HG03457 (cell line): ENCODE measurements at regions not wholly inside any gene's neighbourhood (a gene's known extent, or its start where the extent isn't known, plus 50 kb on each side); places are given as distances from the start of the nearest gene placed in this dataset.
"Not testable (repeated sequence)": the region's sequence is repeated elsewhere in the genome, so short reads cannot be mapped to it uniquely, and the experiment has no call there.

Experiments used
- ATAC-seq: cut with Tn5 transposase; IDR thresholded peaks from one replicate; pipeline ENCODE4 v1.9.1; 2021; ENCODE audit warnings: moderate number of reproducible peaks; ENCODE audit not compliant: unreplicated experiment

DNA sequence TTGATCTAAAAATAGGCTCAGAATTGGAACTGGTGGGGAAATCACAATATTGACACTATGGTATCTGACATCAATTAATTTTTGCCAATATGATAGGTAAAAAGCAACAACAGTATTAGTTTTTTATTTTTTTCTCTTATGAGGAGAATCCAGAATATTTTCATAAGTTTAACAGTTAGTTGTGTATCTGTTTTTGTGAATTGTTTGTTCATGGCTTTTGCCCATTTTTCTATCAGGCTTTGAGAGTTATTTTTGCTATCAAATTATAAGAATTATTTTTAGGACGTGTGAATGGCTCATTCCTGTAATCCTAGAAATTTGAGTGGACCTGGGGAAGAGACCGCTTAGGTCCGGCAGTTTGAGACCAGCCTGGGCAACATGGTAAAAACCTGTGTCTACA lies 608.6 kb upstream of the ADGRB3 start:
- no peak for ATAC-seq

DNA sequence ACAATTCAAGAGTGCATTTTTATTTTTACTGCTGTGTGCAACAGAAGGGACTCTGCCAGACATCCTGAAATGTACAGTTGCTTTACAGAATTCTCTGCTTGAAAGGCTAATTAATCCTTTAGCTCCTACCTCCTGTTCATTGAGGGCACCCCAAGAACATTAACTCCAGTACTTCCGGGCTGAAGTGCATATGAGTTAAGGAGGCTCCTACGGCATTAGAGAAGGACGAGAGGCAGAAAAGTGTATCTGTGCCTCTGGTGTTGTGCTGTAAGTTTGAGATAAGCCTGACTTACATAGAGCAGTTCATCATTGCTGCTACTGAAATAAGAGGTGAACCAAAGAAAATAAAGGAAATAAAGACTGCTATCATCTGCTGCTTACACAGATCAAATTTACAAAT lies 609.3 kb upstream of the ADGRB3 start:
- ATAC-seq = no peak

DNA sequence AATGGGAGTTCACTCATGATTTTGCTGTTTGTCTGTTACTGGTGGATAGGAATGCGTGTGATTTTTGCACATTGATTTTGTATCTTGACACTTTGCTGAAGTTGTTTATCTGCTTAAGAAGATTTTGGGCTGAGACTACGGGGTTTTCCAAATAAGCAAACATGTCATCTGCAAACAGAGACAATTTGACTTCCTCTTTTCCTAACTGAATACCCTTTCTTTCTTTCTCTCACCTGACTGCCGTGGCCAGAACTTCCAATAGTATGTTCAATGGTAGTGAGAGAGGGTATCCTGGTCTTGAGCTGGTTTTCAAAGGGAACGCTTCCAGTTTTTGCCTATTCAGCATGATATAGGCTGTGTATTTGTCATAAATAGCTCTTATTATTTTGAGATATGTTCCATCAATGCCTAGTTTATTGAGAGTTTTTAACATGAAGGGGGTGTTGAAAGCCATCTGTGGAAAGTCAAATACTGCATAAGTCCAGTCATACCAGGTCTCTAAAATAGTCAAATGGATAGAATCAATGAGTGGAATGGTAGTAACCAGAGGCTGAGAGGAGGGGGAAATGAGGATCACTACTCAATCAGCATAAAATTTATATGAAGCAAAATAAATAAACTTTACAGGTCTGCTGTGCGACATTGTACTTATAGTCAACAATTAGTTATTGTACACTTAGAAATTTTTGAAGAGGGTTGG lies 610.4 kb upstream of the ADGRB3 start:
- ATAC-seq = no peak

DNA sequence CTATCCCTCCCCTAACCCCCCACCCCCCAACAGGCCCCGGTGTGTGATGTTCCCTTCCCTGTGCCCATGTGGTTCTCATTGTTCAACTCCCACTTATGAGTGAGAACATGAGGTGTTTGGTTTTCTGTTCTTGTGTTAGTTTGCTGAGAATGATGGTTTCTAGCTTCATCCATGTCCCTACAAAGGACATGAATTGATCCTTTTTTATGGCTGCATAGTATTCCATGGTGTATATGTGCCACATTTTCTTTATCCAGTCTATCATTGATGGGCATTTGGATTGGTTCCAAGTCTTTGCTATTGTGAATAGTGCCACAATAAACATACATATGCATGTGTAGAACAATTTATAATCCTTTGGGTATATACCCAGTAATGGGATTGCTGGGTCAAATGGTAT lies 612.1 kb upstream of the ADGRB3 start:
- ATAC-seq = not testable (repeated sequence)

DNA sequence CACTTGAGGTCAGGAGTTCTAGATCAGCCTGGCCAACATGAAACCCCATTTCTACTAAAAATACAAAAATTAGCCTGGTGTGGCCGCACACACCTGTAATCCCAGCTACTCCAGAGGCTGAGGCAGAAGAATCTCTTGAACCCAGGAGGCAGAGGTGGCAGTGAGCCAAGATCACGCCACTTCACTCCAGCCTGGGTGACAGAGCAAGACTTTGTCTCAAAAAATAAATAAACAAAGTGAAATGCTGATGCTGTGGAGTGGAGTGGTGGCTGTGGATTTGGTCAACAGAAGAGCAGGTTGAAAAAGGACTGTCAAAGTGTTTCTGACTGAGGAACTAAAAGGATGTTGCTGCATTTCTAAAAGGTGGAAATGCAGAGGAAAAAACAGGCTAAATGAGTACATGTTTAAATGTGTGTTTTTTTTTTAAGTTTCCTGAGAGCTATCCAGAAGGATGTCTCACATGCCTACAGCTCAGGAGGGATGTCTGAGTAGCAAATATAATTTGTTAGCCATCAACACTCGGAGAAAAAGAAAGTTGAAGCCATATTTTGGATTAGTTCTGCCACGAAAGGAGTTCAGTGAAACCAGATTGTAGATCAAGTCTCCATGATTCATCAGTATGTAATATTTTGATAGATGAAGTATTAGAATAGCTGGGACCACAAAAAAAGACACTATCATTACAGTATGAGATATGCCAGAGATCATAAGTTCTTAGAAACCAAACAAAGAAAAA lies 621.1 kb upstream of the ADGRB3 start:
- ATAC-seq = no peak

DNA sequence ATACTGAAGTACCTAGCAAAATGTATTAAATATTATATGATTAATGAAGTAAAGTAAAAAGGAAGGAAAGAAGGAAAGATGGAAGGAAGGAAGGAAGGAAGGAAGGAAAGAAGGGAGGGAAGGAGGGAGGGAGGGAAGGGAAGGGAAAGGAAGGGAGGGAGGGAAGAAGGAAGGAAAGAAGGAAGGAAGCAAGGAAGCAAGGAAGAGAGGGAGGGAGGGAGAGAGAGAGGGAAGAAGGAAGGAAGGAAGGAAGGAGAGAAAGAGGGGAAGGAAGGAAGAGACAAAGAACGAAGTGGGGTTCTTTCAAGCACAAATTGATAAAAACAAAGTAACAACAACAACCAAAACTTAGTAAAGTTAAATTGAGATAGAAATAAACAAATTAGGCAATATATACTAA lies 622.3 kb upstream of the ADGRB3 start:
- no peak for ATAC-seq

DNA sequence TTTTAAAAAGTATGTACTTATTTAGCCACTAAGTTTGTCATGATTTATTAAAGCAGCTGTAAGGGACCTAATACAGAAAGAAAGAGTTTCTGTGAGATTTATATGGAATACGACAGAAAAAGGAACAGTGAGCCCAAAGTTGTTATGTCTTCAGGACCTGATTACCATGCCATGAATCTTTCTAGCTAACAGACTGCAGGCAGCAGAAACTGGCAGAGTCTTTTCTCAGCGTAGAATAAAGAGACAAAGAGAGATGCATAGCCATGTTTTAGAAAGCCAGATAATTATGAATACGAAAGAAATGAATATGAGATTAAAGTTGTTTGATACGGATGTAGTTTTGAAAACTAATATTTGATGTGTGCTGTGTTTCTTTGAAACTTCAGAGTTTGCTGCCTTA lies 624.1 kb upstream of the ADGRB3 start:
- ATAC-seq = no peak

DNA sequence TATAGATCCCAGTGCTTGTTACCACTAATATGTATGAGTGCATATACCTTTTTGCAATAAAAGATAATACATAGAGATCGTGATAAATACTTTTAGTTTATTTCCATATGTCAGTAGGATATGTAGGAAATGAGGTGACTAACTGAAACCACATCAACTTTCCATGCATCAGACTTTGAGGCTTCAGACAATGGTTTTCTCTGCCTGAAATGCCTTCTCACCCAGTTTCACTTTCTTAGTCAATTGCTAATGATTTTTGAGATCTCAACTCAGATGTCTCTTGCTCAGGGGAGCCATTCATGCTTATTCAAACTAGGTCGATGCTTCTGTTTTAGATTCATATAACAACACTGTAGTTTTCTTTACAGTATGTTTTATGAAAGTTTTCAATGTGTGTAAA lies 626.6 kb upstream of the ADGRB3 start:
- no peak for ATAC-seq

DNA sequence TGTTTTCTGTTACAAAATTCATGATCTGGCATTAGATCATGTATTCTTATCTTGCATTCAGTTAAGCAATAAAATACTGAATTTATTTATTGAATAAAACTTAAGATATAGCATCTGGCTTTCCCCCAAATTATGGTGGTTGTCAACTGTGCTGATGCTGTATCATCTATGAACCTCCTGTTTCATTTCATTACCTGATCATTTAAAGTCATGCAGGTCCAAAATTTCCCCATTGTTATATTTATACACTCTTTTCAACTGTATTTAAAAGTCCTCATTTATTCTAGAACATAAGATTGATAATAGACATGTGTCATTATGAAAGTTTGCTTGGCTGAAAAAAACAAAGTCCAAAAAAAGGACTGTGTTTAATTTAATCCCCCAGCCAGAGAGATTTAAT lies 627.4 kb upstream of the ADGRB3 start:
- ATAC-seq = no peak

DNA sequence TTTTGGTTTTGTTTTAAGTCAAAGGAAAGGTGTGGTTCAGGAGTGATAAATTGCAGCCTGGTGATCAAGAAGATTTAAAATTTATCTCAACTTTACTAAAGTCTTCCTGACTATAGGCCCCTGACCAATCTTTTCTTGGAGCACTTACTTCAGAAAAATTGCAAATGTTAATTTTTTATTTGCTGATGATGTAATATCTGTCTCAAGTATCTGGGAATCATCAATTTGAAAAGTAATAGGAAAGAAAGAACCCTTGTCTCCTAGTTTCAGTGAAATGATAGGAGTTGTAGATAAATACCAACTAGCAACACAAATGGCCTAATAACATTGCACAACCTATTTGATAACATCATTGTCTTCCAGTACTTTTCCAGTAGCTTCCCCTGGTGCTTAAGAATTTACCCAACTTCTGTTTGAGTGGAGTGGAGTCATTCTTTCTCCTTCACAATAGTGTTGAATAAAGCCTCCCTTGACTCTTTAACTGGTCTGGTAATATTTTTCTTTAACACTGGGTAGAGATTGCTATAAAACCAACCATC lies 648.3 kb upstream of the ADGRB3 start:
- ATAC-seq = no peak

DNA sequence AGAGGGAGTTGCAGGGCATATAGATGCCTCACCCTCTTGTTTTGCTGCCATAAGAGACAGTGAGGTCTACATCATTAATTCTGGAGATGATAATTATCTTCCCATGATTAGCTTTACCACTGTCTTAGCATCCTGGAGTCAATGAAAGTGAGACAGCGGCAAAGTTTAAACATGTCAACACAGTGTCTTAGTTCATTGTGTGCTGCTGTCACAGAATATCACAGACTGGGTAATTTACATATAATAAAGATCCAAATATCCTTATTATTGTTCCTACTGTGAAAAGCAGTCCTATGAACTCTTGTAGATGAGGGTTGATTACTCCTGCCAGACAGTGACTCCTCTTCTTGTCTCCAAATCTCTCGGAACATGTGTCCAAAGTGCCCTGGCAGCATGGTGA lies 658.6 kb upstream of the ADGRB3 start:
- no peak for ATAC-seq

DNA sequence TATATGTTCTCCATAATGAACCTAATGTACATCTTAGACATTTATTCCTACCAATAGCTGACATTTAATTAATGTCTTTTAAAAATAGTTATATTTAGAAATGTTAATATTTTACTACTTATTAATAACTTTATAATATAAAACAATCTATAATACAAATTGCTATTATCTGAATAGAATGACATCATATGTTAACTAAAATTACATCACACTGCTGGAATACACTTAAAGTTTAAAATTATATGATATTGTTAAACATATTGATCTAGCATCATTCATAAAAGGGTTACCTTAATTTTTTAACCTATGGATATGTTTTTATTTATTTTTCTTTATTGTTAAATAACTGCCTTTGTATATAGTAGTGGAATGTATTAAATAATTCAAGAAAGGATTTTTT lies 660.2 kb upstream of the ADGRB3 start:
- no peak for ATAC-seq

DNA sequence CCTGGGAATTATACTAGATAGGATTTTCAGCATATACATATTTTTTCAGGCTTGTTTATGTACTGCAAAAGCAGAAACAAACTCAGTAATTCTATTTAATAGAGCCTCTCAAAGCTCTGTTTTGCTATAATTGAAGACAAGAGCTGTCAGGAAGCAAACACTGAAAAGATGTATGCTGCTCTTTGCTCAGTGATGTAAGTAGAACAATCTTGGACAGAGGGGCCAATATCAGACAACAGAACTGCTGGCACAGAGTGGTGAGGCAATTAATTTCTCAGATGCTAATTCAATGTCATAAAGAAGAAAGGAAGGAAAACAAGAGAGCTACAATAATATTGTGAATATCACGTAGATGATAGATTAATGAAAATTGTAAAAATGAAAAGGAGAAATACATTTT lies 663.3 kb upstream of the ADGRB3 start:
- ATAC-seq = no peak

DNA sequence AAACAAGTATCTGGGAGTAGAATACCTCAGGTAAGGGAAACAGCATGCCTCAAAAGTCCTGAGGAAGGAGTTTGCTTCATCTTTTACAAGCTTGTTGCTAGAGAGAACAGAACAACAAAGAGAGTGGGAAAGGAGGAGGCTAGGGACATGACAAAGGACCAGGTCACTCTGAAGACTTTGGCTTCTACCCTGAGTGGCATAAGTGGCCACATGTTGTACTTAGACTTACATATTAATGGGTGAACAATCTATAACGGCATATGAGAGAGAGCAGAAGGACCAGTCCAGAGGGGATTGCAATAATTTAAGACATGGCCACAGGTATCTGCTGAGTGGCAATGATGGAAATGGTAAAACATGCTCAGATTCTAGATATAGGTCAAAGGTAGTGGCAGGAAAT lies 668.3 kb upstream of the ADGRB3 start:
- ATAC-seq = no peak

DNA sequence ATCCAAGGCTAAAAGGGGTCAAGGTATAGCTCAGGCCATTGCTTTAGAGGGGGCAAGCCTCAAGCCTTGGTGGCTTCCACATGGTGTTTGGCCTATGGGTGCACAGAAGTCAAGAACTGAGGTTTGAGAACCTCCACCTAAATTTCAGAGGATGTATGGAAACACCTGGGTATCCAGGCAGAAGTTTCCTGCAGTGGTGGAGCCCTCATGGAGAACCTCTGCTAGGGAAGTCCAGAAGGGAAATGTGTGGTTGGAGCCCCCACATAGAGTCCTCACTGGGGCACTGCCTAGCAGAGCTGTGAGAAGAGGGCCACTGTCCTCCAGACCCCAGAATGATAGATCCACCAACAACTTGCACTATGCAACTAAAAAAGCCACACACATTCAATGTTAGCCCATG lies 678.7 kb upstream of the ADGRB3 start:
- ATAC-seq = no peak

DNA sequence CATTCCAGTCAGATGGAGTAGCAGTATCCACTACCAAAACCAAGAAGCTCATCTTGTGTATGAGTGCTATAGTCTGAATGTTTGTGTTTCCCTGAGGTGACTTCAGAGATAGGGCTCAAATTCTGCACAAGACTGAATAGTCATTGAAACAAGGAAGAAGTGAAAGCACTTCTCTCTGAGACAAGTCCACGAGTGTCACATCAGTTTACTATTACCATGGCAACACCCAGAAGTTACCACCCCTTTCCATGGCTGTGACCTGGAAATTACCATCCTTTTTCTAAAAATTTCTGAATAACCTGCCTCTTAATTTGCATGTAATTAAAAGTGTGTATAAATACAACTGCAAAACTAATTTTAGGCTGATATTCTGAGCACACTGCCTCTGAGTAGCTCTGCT lies 682.1 kb upstream of the ADGRB3 start:
- no peak for ATAC-seq

DNA sequence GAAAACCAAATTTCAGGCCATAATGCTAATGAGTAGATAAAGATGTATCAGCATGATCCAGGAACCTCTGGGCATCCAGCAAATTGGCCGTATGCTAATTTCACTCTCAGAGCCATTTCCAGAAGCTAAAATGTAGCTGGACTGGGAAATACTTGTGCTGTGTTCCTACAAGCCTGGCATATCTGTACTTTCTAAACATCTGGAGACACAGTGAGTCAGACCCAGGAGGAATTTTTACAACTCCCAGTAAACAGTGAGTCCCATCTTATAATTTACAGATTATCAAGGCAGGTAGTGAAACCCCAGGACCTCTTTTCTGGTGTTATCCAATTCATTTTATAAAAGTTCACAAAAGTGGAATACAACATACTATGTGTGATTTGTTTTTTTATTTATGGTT lies 683.0 kb upstream of the ADGRB3 start:
- no peak for ATAC-seq

DNA sequence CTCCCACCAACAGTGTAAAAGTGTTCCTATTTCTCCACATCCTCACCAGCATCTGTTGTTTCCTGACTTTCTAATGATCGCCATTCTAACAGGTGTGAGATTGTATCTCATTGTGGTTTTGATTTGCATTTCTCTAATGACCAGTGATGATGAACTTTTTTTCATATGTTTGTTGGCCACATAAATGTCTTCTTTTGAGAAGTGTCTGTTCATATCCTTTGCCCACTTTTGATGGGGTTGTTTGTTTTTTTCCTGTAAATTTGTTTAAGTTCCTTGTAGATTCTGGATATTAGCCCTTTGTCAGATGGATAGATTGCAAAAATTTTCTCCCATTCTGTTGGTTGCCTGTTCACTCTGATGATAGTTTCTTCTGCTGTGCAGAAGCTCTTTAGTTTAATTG lies 687.3 kb upstream of the ADGRB3 start:
- not testable (repeated sequence) for ATAC-seq

DNA sequence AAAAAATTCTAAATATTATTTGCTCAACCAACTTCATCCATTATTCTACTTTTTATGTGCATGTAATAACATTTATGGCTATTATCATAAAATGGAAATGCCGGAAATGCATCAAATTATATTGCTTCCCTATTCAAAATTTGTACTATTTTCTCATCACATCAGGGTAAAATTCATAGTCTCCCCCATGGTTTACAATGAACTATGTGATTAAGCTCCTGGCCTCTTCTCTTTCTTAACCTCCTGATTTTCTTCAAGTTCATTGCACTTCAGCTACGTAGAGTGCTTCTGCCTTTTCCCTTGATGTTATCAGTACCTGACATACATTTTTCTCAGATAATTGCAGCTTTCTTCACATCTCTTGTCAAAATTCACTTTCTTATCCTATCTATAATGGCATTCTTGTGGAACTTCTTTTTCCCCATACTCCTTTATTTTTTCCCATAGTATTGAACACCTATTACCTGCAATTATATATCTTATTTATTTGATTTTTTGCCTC lies 699.1 kb upstream of the ADGRB3 start:
- no peak for ATAC-seq

DNA sequence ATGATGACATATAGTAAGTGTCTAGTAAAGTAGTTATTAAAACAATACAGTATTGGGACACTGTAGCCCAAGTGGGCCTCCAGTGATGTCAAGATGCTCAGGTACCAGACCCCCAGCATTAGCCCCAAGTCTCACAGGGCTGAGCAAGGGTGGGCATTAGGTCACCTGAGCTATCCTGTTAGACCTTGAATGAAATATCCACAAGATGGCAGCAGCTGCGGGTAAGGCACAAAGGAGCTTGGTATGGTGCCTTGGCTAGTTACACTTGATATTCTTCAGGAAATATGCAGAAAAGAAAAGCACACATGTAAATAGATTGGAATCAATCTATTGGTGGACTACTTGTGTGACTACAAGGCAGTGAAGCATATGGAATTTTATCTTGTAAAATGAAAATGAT lies 701.8 kb upstream of the ADGRB3 start:
- no peak for ATAC-seq

DNA sequence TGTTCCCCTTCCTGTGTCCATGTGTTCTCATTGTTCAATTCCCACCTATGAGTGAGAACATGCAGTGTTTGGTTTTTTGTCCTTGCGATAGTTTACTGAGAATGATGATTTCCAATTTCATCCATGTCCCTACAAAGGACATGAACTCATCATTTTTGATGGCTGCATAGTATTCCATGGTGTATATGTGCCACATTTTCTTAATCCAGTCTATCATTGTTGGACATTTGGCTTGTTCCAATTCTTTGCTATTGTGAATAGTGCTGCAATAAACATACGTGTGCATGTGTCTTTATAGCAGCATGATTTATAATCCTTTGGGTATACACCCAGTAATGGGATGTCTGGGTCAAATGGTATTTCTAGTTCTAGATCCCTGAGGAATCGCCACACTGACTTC lies 712.5 kb upstream of the ADGRB3 start:
- ATAC-seq = not testable (repeated sequence)

DNA sequence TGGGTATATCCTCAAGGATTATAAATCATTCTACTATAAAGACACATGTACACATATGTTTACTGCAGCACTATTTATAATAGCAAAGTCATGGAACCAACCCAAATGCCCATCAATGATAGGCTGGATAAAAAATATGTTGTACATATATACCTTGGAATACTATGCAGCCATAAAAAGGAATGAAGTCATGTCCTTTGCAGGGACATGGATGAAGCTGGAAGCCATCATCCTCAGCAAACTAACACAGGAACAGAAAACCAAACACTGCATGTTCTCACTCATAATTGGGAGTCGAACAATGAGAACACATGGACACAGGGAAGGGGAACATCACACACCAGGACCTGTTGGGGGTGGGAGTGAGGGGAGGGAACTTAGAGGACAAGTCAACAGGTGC lies 715.0 kb upstream of the ADGRB3 start:
- ATAC-seq = not testable (repeated sequence)
